Naive thymus-derived CD8-positive, alpha-beta T cell (primary cell): ENCODE measurements at regions not wholly inside any gene's neighbourhood (a gene's known extent, or its start where the extent isn't known, plus 50 kb on each side); places are given as distances from the start of the nearest gene placed in this dataset.
A peak's percentile ranks its signal among the peaks of the same experiment; 100 is the strongest.
"Not testable (repeated sequence)": the region's sequence is repeated elsewhere in the genome, so short reads cannot be mapped to it uniquely, and the experiment has no call there.

Experiments used
- ATAC-seq, 2 donors: fragments of 150-1000 bp; cut with Tn5 transposase in 1 of 2; sonication (Bioruptor Pico), chemical (Tn5 transposase) in 1 of 2; 1 replicate in 1 of 2; 2 replicates in 1 of 2; pipeline ENCODE4 v1.10.0; 2021; ENCODE audit warnings: mild to moderate bottlenecking in 2 of 2, moderate library complexity in 2 of 2
- POLR2A ChIA-PET: fragments of 350-600 bp; sonication (Branson Sonifier 250); formaldehyde crosslinking; loops from one replicate; lab custom pipeline; 2021; ENCODE audit warnings: antibody characterized with exemption; lab: Charles Lee
- DNase-seq, 10 donors: peaks; one replicate each; pipeline versions ENCODE4 v3.0.0 to v3.0.0-alpha.2; 2020 to 2022
- H3K27ac Mint-ChIP-seq, 10 donors: one replicate each; pipeline ENCODE4 v1.8.0; 2020 to 2022; ENCODE audit warnings: mild to moderate bottlenecking in 10 of 10, mixed read lengths in 10 of 10, moderate library complexity in 4 of 10, inconsistent platforms in 1 of 10
- H3K27me3 Mint-ChIP-seq, 5 donors: one replicate each; pipeline ENCODE4 v1.8.0; 2021 to 2022; ENCODE audit warnings: mixed read lengths in 5 of 5
- H3K36me3 Mint-ChIP-seq, 3 donors: one replicate each; pipeline ENCODE4 v1.8.0; 2020 to 2022; ENCODE audit warnings: mixed read lengths in 3 of 3, mild to moderate bottlenecking in 2 of 3, inconsistent platforms in 1 of 3
- H3K4me1 Mint-ChIP-seq, 4 donors: one replicate each; pipeline ENCODE4 v1.8.0; 2021 to 2022; ENCODE audit warnings: mixed read lengths in 4 of 4
- H3K4me3 Mint-ChIP-seq, 10 donors: one replicate each; pipeline ENCODE4 v1.8.0; 2020 to 2022; ENCODE audit warnings: mild to moderate bottlenecking in 10 of 10, mixed read lengths in 10 of 10, moderate library complexity in 6 of 10, inconsistent platforms in 1 of 10
- H3K9me3 Mint-ChIP-seq, 9 donors: one replicate each; pipeline ENCODE4 v1.8.0; 2020 to 2022; ENCODE audit warnings: mixed read lengths in 9 of 9, mild to moderate bottlenecking in 3 of 9, inconsistent platforms in 1 of 9, moderate library complexity in 1 of 9

- DNase-seq, H3K27ac Mint-ChIP-seq, H3K4me1 Mint-ChIP-seq, H3K36me3 Mint-ChIP-seq, H3K9me3 Mint-ChIP-seq, H3K4me3 Mint-ChIP-seq, POLR2A ChIA-PET, ATAC-seq: not testable (repeated sequence)
- peaks cover 7 to 19% (median 12%) of the 10 kb centered on the region in 5 donors for H3K27me3 Mint-ChIP-seq
Observed at GRCh38 chr10:77718312-77718711, 80.7 kb upstream of the KCNMA1 start.

- Mint-ChIP-seq H3K36me3 (no peaks in the 10 kb centered on the region), H3K4me1 (peaks cover 0 to 4% (median 0%) of the 10 kb centered on the region in 4 donors), H3K9me3 (no peaks in the 10 kb centered on the region), H3K4me3 (no peak overlapping the region), H3K27ac (no peak overlapping the region), H3K27me3 (peaks cover 7 to 19% (median 12%) of the 10 kb centered on the region in 5 donors)
- ATAC-seq (no peak), DNase-seq (no peak)
- POLR2A ChIA-PET, result no interaction called here
Observed at GRCh38 chr10:77717336-77717735, 79.7 kb upstream of the KCNMA1 start.

- Mint-ChIP-seq H3K36me3 (no peaks in the 10 kb centered on the region), H3K9me3 (no peaks in the 10 kb centered on the region), H3K27me3 (peaks cover 9 to 21% (median 14%) of the 10 kb centered on the region in 5 donors), H3K27ac (no peak overlapping the region), H3K4me3 (no peak overlapping the region), H3K4me1 (peaks cover 0 to 4% (median 0%) of the 10 kb centered on the region in 4 donors)
- POLR2A ChIA-PET, result no interaction called here
- DNase-seq (no peak), ATAC-seq (no peak)
Observed at GRCh38 chr10:77716458-77717317, 79.1 kb upstream of the KCNMA1 start.

- H3K9me3 Mint-ChIP-seq, result no peaks in the 10 kb centered on the region
- POLR2A ChIA-PET, result no interaction called here
- H3K36me3 Mint-ChIP-seq, result no peaks in the 10 kb centered on the region
- H3K4me1 Mint-ChIP-seq, result peaks cover 4 to 10% (median 5%) of the 10 kb centered on the region in 4 donors
- H3K27me3 Mint-ChIP-seq, result peaks cover 12 to 26% (median 21%) of the 10 kb centered on the region in 5 donors
- H3K27ac Mint-ChIP-seq, result no peak overlapping the region
- no peak overlapping the region for H3K4me3 Mint-ChIP-seq
- no peak for ATAC-seq
- no peak for DNase-seq
Observed at GRCh38 chr10:77715536-77715935, 77.9 kb upstream of the KCNMA1 start.

GRCh38 chr10:77715088-77715487 is 77.5 kb upstream of the KCNMA1 start:
- Mint-ChIP-seq H3K9me3 (no peaks in the 10 kb centered on the region), H3K4me1 (peaks cover 4 to 10% (median 5%) of the 10 kb centered on the region in 4 donors), H3K27me3 (peaks cover 12 to 28% (median 24%) of the 10 kb centered on the region in 5 donors), H3K27ac (no peak overlapping the region), H3K36me3 (no peaks in the 10 kb centered on the region), H3K4me3 (no peak overlapping the region)
- POLR2A ChIA-PET, result no interaction called here
- no peak for ATAC-seq
- no peak for DNase-seq

GRCh38 chr10:77713521-77714280 is 76.1 kb upstream of the KCNMA1 start:
- Mint-ChIP-seq H3K9me3 (no peaks in the 10 kb centered on the region), H3K27ac (no peak overlapping the region), H3K27me3 (peaks cover 11 to 38% (median 33%) of the 10 kb centered on the region in 5 donors), H3K4me1 (peaks cover 4 to 10% (median 5%) of the 10 kb centered on the region in 4 donors), H3K4me3 (no peak overlapping the region), H3K36me3 (no peaks in the 10 kb centered on the region)
- DNase-seq (no peak), ATAC-seq (no peak)
- POLR2A ChIA-PET, result no interaction called here

- Mint-ChIP-seq H3K9me3 (no peaks in the 10 kb centered on the region), H3K27me3 (peaks cover 4 to 36% (median 23%) of the 10 kb centered on the region in 5 donors), H3K4me3 (peak overlapping the region in 2 of 10 donors; percentile 48 to 54), H3K36me3 (no peaks in the 10 kb centered on the region), H3K4me1 (peaks cover 0 to 10% (median 5%) of the 10 kb centered on the region in 4 donors), H3K27ac (no peak overlapping the region)
- ATAC-seq (no peak), DNase-seq (no peak)
- POLR2A ChIA-PET, result no interaction called here
Observed at GRCh38 chr10:77712207-77712606, 74.6 kb upstream of the KCNMA1 start.

GRCh38 chr10:77711683-77712049 is 74.1 kb upstream of the KCNMA1 start:
- POLR2A ChIA-PET, result no interaction called here
- peaks cover 6 to 34% (median 23%) of the 10 kb centered on the region in 5 donors for H3K27me3 Mint-ChIP-seq
- ATAC-seq (no peak), DNase-seq (no peak)
- no peak overlapping the region for H3K27ac Mint-ChIP-seq
- peak overlapping the region in 5 of 10 donors; percentile 29 to 83 (median 73) for H3K4me3 Mint-ChIP-seq
- H3K9me3 Mint-ChIP-seq, result no peaks in the 10 kb centered on the region
- H3K36me3 Mint-ChIP-seq, result no peaks in the 10 kb centered on the region
- H3K4me1 Mint-ChIP-seq, result peaks cover 0 to 10% (median 5%) of the 10 kb centered on the region in 4 donors

- peaks cover 6 to 32% (median 24%) of the 10 kb centered on the region in 5 donors for H3K27me3 Mint-ChIP-seq
- ATAC-seq, result peak; percentile 93 to 97
Observed at GRCh38 chr10:77710759-77711682, 73.4 kb upstream of the KCNMA1 start.

GRCh38 chr10:77710081-77710551 is 72.5 kb upstream of the KCNMA1 start:
- H3K9me3 Mint-ChIP-seq, result no peaks in the 10 kb centered on the region
- ATAC-seq (no peak), DNase-seq (no peak)
- no peaks in the 10 kb centered on the region for H3K36me3 Mint-ChIP-seq
- peaks cover 0 to 10% (median 5%) of the 10 kb centered on the region in 4 donors for H3K4me1 Mint-ChIP-seq
- H3K27me3 Mint-ChIP-seq, result peaks cover 6 to 38% (median 33%) of the 10 kb centered on the region in 5 donors
- H3K27ac Mint-ChIP-seq, result no peak overlapping the region
- POLR2A ChIA-PET, result no interaction called here
- peak overlapping the region in 2 of 10 donors; percentile 38 to 54 for H3K4me3 Mint-ChIP-seq

More at GRCh38 chr10:77710759-77711682, 73.4 kb upstream of the KCNMA1 start:
- H3K4me3 Mint-ChIP-seq, result peak overlapping the region; percentile 20 to 83 (median 60)
- H3K4me1 Mint-ChIP-seq, result peaks cover 0 to 10% (median 5%) of the 10 kb centered on the region in 4 donors
- H3K36me3 Mint-ChIP-seq, result no peaks in the 10 kb centered on the region
- H3K27ac Mint-ChIP-seq, result no peak overlapping the region
- POLR2A ChIA-PET, result no interaction called here
- DNase-seq, result peak; percentile 29 to 72 (median 63)
- no peaks in the 10 kb centered on the region for H3K9me3 Mint-ChIP-seq

GRCh38 chr10:77707570-77707969 is 70.0 kb upstream of the KCNMA1 start:
- DNase-seq (no peak), ATAC-seq (no peak)
- peaks cover 0 to 10% (median 5%) of the 10 kb centered on the region in 4 donors for H3K4me1 Mint-ChIP-seq
- no peaks in the 10 kb centered on the region for H3K36me3 Mint-ChIP-seq
- no peak overlapping the region for H3K4me3 Mint-ChIP-seq
- POLR2A ChIA-PET, result no interaction called here
- no peak overlapping the region for H3K27ac Mint-ChIP-seq
- H3K9me3 Mint-ChIP-seq, result no peaks in the 10 kb centered on the region
- peaks cover 6 to 42% (median 28%) of the 10 kb centered on the region in 5 donors for H3K27me3 Mint-ChIP-seq

- Mint-ChIP-seq H3K4me1 (no peaks in the 10 kb centered on the region), H3K36me3 (no peaks in the 10 kb centered on the region), H3K27ac (no peak overlapping the region), H3K27me3 (peaks cover 5 to 29% (median 13%) of the 10 kb centered on the region in 5 donors), H3K9me3 (no peaks in the 10 kb centered on the region), H3K4me3 (no peak overlapping the region)
- ATAC-seq (no peak), DNase-seq (no peak)
- POLR2A ChIA-PET, result no interaction called here
Observed at GRCh38 chr10:77702166-77702565, 64.6 kb upstream of the KCNMA1 start.
